ENCODE measurements at regions not wholly inside any gene's neighbourhood (a gene's known extent, or its start where the extent isn't known, plus 50 kb on each side); places are given as distances from the start of the nearest gene placed in this dataset.
A peak's percentile ranks its signal among the peaks of the same experiment; 100 is the strongest.

DNA sequence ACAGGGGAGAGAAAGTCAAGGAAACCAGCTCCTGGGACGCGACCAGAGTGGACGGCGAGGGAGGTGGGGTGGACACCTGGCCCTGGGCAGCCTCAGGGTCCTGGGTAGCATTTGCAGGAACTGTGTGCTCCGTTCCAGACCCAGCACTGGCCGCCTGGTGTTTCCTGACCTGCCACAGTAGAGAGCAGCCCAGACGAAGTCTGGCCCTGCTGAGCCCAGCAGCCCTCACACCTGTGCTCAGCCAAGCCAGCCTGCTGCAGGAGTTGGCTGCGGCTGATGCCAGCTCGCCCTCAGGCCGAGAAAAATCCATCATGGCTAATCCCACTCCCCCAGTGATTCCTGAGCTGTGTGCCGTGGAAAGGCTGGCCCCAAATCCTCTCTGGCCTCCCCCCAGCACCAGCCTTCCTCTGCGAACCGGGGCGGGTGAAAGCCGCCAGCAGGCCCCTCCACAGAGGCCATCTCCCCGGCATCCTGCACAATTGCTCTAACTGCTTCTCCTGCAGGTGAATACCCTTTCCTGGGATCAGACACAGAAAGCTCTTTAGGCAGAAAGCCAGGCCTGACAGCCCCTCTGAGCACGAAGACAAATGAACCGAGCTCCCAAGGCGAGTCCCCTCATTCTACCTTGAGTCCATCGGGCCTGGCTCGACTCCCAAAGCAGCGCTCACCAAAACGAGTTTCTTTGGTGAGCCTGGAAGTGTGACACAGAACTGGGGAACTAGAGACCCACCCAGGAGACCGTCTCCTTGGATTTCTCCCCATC is 88.6 kb downstream of the RTL6 start:
- H3K36me3 ChIP-seq = no peaks in the 10 kb centered on the region
- TF ChIP-seq, protein P1, sequence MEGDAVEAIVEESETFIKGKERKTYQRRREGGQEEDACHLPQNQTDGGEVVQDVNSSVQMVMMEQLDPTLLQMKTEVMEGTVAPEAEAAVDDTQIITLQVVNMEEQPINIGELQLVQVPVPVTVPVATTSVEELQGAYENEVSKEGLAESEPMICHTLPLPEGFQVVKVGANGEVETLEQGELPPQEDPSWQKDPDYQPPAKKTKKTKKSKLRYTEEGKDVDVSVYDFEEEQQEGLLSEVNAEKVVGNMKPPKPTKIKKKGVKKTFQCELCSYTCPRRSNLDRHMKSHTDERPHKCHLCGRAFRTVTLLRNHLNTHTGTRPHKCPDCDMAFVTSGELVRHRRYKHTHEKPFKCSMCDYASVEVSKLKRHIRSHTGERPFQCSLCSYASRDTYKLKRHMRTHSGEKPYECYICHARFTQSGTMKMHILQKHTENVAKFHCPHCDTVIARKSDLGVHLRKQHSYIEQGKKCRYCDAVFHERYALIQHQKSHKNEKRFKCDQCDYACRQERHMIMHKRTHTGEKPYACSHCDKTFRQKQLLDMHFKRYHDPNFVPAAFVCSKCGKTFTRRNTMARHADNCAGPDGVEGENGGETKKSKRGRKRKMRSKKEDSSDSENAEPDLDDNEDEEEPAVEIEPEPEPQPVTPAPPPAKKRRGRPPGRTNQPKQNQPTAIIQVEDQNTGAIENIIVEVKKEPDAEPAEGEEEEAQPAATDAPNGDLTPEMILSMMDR (IDR thresholded peaks at IDR 0.05) = no peak
- TF ChIP-seq POLR2AphosphoS5 (IDR thresholded peaks at IDR 0.05) (no peak), POLR2A (IDR thresholded peaks at IDR 0.05) (no peak), EP300 (IDR thresholded peaks at IDR 0.05) (no peak)
- H3K27ac ChIP-seq = no peak overlapping the region
- H3K9me3 ChIP-seq = no peaks in the 10 kb centered on the region
- H3K4me3 ChIP-seq = no peak overlapping the region
- intact Hi-C loops (cut with DNase I) = no loop called here
- H3K27me3 ChIP-seq = no peaks in the 10 kb centered on the region
- 80 to 83% methylated on average over 24 of the region's 24 CpGs for WGBS, 2 donors
- peak; percentile 55 for DNase-seq
- peaks cover 0 to 13% (median 4%) of the 10 kb centered on the region in 4 donors for H3K4me1 ChIP-seq

DNA sequence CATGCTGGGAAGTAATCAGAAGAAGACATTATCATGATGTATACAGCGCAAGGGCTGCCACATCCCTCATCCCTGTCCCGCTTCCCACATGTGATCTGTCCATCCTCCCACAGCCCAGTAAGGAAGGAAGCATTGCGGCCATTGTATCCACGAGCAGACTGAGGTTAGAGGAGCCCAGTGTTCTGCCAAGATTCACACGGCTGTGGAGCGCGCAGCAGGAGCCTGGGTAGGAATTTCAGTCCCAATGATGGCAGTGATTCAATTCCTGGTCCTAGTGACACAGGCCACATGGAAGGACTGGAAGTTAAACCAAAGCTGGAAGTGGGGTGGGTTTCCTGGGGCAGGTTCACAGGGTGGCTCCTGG is 89.2 kb downstream of the RTL6 start:
- no peaks in the 10 kb centered on the region for H3K36me3 ChIP-seq
- no peak overlapping the region for H3K4me3 ChIP-seq
- no peaks in the 10 kb centered on the region for H3K27me3 ChIP-seq
- DNase-seq = no peak
- intact Hi-C loops (cut with DNase I) = no loop called here
- no peak for TF ChIP-seq POLR2A (IDR thresholded peaks at IDR 0.05)
- TF ChIP-seq EP300 (IDR thresholded peaks at IDR 0.05) = no peak
- TF ChIP-seq, protein P1 (IDR thresholded peaks at IDR 0.05) = no peak
- no peak for TF ChIP-seq POLR2AphosphoS5 (IDR thresholded peaks at IDR 0.05)
- H3K9me3 ChIP-seq = no peaks in the 10 kb centered on the region
- H3K4me1 ChIP-seq = peaks cover 0 to 13% (median 4%) of the 10 kb centered on the region in 4 donors
- H3K27ac ChIP-seq = no peak overlapping the region
- 87 to 90% methylated on average over 7 of the region's 7 CpGs for WGBS, 2 donors

DNA sequence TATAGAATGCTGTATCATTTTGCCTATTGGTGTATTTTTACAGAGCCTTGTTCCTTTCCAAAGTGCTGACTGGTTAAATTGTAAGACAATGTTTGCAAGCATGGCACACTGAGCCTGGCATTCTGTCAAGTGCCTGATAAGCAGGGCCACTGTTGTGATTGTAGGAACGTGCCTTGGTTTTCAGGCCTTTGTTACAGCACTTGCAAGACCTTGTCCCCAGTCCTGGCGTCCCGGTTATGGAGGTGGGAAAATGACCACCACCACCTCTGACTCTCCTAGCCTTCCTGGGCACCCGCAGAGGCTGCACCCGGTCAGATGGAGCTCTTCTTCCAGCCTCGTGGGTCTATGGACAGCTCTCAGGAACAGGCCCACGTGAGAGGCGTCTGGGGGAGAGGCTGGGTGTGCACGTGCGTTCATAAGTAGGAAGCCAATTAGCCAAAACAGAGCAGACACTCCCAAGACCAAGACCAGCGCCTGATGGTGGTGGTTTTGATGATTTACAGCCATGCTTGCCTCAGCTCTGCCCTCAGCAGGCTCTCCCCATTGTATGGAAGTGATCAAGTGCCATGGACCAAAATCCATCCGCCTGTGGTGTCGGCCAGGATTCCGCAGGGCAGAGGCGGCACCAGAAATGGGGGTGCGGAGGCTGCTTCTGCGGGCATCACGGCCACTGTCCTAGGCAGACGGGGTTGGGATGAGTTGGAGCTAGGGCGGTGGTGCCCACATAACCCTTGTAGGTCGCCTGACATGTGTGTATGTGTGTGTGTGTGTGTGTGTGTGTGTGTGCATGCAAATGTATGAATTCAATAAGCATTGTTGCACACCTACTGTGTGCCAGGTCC is 89.8 kb downstream of the RTL6 start:
- Histone ChIP-seq H3K4me1 (peaks cover 0 to 13% (median 4%) of the 10 kb centered on the region in 4 donors), H3K27me3 (no peaks in the 10 kb centered on the region), H3K36me3 (no peaks in the 10 kb centered on the region), H3K4me3 (no peak overlapping the region), H3K27ac (no peak overlapping the region), H3K9me3 (no peaks in the 10 kb centered on the region)
- no peak for TF ChIP-seq POLR2A (IDR thresholded peaks at IDR 0.05)
- no peak for TF ChIP-seq POLR2AphosphoS5 (IDR thresholded peaks at IDR 0.05)
- TF ChIP-seq, protein P1 (IDR thresholded peaks at IDR 0.05) = no peak
- no peak for TF ChIP-seq EP300 (IDR thresholded peaks at IDR 0.05)
- intact Hi-C loops (cut with DNase I) = no loop called here
- peak; percentile 44 for DNase-seq
- 73 to 83% methylated on average over 21 of the region's 21 CpGs for WGBS, 2 donors

DNA sequence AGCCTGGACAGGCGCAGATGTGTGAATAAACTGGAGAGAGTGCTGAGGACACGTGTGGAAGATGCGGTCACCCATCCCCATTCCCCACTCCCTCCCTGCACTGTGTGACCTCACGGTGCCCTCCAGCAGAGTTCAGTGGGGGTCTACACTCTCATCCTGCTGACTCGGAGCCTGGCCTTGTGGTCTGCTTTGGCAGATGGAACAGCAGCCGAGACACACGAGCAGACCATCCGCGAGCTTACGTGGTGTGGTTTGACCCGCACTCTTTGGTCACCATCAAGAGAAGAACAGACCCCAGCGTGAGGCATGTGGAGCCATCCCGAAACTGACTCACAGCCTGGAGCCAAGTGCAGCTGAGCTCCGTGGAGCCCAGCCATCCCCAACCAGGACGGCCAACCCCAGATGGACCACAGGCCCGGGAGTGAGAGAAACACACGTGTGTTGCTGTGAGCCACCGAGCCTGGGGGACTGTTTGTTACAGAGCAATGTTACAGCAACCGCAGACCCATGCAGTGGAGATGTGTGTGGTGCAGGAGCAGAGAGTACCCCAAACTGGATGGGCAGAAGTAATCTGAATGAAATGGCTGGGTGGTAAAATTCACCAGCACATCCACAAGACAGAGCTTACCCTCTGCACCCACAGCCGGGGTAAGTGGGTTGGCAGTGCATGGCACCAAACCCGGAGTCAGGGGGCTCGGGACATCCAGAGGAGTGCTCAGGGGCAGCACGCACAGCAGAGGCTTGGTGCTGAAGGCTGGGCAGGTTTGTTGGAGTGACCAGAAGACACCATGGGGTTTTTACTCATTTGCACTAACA is 90.7 kb downstream of the RTL6 start:
- Histone ChIP-seq H3K9me3 (no peaks in the 10 kb centered on the region), H3K4me3 (no peak overlapping the region), H3K36me3 (no peaks in the 10 kb centered on the region), H3K27ac (no peak overlapping the region), H3K4me1 (peaks cover 0 to 13% (median 4%) of the 10 kb centered on the region in 4 donors), H3K27me3 (no peaks in the 10 kb centered on the region)
- intact Hi-C loops (cut with DNase I) = no loop called here
- 83 to 86% methylated on average over 23 of the region's 23 CpGs for WGBS, 2 donors
- peak; percentile 47 for DNase-seq
- TF ChIP-seq, protein P1 (IDR thresholded peaks at IDR 0.05) = no peak
- TF ChIP-seq POLR2AphosphoS5 (IDR thresholded peaks at IDR 0.05) (no peak), EP300 (IDR thresholded peaks at IDR 0.05) (no peak), POLR2A (IDR thresholded peaks at IDR 0.05) (no peak)

Data from sigmoid colon (tissue), 6 donors.